H1 (cell line): ENCODE measurements at regions not wholly inside any gene's neighbourhood (a gene's known extent, or its start where the extent isn't known, plus 50 kb on each side); places are given as distances from the start of the nearest gene placed in this dataset.

Experiments used
- CHD2 ChIP-seq: IDR thresholded peaks from 2 replicates; pipeline ENCODE4 v1.6.1; 2012; ENCODE audit warnings: low read length, improper control_type of control experiment
- EZH2 ChIP-seq: fragments of 200-600 bp; sonication (generic); IDR thresholded peaks from 2 replicates; pipeline ENCODE4 v1.7.1; 2012; ENCODE audit warnings: low read depth, mild to moderate bottlenecking, moderate library complexity, low read length, inconsistent platforms; ENCODE audit not compliant: severe bottlenecking
- GTF2F1 ChIP-seq: IDR thresholded peaks from 2 replicates; pipeline ENCODE4 v1.6.1; 2012; ENCODE audit warnings: low read depth, low read length, improper control_type of control experiment, borderline replicate concordance
- KDM1A ChIP-seq: fragments of 200-600, 300-600 bp; sonication (generic); IDR thresholded peaks from 2 replicates; pipeline ENCODE4 v1.7.1; 2016; ENCODE audit warnings: mild to moderate bottlenecking, low read length, borderline replicate concordance
- RXRA ChIP-seq: IDR thresholded peaks from 2 replicates; pipeline ENCODE4 v1.6.1; 2011; ENCODE audit warnings: low read depth, mild to moderate bottlenecking, low read length, moderate library complexity; ENCODE audit not compliant: insufficient read depth
- SP2 ChIP-seq: IDR thresholded peaks from 2 replicates; pipeline ENCODE4 v1.6.1; 2012; ENCODE audit warnings: mild to moderate bottlenecking, low read length, inconsistent platforms
- TCF12 ChIP-seq: IDR thresholded peaks from 2 replicates; pipeline ENCODE4 v1.6.1; 2011; ENCODE audit warnings: low read depth, mild to moderate bottlenecking, low read length

DNA sequence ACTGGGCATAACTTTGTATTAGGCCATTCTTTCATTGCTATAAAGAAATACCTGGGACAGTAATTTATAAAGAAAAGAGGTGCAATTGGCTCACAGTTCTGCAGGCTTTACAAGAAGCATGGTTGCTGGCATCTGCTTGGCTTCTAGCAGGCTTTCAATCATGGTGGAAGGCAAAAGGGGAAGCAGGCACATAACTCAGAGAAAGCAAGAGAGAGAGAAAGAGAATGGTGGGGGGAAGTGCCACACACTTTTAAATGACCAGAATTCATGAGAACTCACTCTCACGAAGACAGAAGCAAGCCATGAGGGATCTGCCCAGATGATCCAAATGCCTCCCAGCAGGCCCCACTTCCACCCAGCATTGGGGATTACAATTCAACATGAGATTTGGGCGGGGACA lies 179.7 kb downstream of the SPRY2 start (continued):
- TF ChIP-seq CHD2 (no peak), RXRA (no peak), TCF12 (no peak), SP2 (no peak), EZH2 (no peak), KDM1A (no peak), GTF2F1 (no peak)
